ENCODE measurements at regions not wholly inside any gene's neighbourhood (a gene's known extent, or its start where the extent isn't known, plus 50 kb on each side); places are given as distances from the start of the nearest gene placed in this dataset.

DNA sequence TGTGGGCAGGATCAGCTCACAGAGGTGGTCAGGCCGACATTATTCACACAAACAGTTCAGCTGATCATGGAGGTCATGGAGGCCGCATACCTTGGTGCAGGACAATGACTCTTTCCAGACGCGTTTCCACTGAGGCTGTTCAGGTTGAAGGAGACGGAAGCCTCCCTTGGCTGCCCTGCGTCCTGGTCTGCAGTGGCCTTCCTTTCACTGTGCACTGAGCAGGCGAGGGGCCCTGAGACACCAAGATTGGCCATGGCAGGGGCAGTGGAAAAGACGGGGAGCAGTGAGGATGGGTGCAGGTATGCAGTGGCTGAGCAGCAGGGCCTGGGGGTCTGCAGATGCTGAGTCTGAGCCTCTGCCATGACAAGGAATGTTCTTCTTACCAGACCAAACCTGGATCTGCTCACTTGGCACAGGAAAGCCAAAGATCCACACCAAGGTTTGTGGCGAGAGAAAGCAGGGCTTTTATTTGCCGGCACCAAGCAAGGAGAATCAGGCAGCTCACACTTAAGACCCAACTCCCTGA is 263.3 kb downstream of the GLRX3 start:
- TF ChIP-seq EZH2 (IDR thresholded peaks at IDR 0.05; ENCODE audit: insufficient read depth, poor library complexity, severe bottlenecking) (no peak), EZH2phosphoT487 (IDR thresholded peaks at IDR 0.05; ENCODE audit: insufficient read depth, low read depth) (no peak)

Data from GM23248 (cell line).